Ramos (cell line): ENCODE measurements at regions not wholly inside any gene's neighbourhood (a gene's known extent, or its start where the extent isn't known, plus 50 kb on each side); places are given as distances from the start of the nearest gene placed in this dataset.

Experiments
- in situ Hi-C: fragments of 300-500 bp; cut with MboI; formaldehyde crosslinking; loops from one replicate; pipeline ENCODE4 v1.14.3; 2022; ENCODE audit warnings: low sequenced_read_pairs; ENCODE audit not compliant: unreplicated experiment

- in situ Hi-C loops: no loop called here
Measured at GRCh38 chr16:86663685-86664521, 85.6 kb downstream of the FOXL1 start.

DNA sequence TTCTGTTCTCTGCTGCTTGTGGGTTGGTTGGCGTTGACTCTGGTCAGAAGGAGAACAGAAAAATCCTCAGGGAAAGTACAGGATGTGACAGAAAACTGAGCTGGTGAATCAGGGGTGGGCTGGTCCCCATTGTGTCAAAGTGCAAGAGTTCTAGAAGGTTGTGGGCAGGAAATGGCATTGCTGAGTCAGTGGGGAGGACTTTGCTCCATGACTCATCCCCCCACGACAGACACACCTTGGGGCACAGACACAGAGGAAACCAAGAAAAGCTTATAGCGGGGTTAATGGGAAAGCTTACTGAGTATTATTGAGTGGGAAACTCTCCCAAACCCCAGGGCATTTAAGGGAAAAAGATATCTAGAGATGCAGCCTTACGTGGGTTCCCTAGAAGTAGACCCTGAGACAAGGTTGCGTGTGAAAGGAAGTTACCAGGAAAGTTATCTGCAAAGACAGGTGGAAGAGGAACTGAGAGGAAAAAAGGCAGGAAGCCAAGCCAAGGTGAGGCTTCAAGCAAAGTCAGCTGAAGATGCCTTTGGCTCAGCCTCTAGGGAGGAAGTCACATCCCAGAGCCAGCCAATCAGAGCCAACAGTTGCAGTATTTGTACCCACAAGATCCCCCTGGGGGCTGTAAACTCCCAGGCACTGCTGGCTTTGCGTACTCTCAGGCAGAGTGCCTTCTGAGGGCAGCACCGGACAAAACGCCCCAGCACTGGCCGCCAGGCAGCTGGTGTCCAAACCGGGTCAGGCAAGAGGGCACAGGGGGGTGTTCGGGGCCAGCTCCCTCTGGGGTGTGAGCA lies 86.4 kb downstream of the FOXL1 start:
- in situ Hi-C loops: no loop called here

DNA sequence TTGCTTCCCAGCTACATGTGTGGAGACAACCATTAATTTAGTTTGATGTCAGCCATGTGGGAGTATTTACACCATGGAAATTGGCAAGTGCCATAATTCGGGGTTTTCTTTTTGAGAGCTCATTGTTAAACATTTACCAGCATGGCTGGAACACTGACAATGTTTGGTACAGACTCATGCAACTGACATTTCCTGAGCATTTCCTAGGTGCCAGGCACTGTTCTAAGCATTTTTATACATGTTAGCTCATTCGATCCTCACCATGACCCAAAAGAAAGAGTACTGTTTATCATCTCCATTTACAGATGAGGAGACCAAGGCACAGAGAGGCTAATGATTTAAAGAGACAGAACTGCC lies 86.9 kb downstream of the FOXL1 start:
- in situ Hi-C loops: no loop called here

DNA sequence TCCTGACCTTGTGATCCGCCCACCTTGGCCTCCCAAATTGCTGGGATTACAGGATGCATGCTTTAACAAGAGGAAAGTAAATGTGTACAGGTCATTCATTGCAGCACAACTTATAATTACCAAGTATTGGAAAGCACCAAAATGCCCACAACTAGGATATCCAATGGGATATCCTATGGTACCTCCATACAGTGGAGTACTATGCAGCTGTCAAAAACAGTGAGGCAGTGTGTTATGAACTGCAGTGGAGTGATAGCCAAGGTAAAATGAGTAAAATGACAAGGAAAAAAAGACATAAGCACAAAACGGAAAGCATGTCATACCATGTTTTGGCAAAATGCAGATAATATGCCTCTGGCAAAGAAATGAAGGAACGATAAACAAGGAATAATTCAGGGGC lies 87.6 kb downstream of the FOXL1 start:
- in situ Hi-C loops: no loop called here

GRCh38 chr16:86667035-86667434 lies 88.7 kb downstream of the FOXL1 start:
- in situ Hi-C loops: no loop called here

GRCh38 chr16:86668136-86668910 lies 90.0 kb downstream of the FOXL1 start:
- in situ Hi-C loops: no loop called here

DNA sequence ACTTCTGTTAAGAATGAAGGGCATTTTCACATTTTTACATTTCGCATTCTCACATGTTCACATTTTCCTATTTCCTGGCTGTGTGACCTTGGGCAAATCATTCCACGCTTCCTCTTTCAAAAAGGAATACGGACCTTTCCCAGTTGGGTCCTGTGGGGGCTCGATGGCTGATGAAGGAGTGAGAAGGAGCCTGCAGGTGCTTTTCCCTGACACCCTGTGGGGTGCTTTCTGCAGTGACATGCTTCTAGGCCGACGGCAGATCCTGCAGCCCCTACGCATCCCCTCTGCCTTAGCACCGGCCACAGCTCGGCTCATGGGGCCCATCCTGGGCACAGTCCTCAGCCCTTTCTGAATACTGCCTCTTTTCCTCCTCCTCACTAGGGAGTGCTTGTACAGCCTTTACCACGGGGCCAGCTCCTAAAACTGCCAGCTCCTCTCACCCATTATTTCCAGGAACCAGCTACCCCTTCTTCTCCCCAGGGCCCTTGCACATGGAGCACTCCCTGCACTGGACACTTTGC lies 91.0 kb downstream of the FOXL1 start:
- in situ Hi-C loops: no loop called here

DNA sequence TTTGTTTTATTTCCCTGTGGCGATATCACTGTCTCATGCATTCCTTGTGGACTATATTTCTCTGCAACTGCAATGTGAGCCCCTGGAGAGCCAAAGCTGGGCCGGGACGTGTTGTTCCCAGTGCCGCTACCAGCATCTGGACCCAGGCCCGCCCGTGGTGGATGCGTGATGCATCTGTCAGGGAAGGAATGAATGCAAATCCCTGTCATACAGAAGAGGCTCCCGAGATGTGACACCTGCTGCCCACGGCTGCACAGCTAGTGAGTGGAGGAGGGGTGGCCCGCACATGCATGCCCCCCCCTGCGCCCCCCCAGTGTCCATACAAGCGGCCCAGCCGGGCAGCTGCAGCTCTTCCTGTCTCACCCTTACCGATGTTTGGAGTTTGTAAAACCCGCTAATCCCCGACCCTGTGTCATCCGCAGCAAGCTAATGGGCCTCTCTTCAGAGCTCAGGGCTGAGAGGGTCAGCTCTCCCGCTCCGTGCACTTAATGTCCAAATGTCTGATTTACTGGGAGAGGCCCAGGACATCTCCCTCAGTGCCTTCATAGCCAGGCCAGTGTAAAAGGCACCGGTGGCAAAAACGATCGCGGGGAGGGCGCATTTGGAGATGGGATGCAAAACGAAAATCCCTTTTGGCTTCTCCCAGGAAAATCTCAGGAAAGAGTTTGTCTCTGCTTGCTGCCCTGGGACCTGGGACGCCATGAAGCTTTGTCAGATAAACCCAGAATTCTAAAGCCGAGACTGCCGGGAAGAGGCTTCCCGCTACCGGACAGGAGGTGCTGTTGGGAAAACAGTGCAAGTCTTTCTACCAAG lies 91.8 kb downstream of the FOXL1 start:
- in situ Hi-C loops: no loop called here

DNA sequence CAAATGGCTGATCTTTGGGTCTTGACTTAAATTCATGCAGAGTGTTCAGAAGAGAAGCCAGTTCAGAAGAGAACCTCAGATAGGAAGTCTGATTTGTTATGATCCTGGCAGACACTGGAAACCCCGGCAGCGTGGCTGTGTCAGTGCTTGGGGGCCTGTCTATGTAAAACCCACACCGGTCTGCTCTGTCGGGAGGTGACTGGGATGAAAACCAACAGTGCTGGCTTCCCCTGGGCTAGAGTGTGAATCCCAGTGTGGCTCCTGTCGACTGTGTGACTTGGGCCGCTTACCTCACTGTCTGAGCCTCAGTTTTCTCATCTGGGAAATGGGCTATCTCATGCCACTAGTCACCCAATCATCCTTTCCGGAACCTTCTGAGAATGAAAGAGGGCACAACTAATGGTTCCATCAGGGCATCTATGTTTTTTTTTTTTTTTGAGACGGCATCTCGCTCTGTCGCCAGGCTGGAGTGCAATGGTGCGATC lies 92.4 kb downstream of the FOXL1 start:
- in situ Hi-C loops: no loop called here

DNA sequence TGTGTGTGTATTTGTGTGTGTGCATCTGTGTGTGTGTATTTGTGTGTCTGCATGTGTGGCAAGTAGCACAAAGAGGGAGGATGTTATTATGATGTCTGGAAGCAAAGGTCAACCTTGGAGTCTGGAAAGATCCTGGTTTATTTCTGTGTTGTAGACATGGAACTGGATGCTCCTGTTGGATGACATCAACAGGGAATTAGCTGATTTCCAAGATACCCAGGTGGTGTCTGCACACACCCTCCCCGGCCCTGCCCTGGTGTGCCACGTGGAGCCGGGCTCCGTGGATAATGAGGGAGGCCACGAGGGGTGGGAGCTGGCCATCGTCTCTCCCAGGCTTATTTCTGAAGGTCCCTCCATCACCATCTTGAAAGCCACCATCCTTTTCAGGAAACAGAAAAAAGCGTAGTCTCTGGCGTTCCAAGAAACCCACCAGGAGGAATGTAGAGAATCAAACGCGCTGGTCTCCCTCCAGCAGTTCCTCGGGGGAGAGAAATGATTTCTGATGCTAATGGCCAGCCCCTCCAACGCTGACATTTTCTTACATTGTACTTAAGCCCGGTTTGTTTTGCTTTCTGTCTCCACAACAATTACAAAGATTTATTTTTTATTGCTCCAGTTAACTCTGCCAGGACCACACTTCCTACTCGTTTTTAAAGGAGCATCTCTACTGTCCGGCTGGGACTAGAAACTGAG lies 93.3 kb downstream of the FOXL1 start:
- in situ Hi-C loops: no loop called here

DNA sequence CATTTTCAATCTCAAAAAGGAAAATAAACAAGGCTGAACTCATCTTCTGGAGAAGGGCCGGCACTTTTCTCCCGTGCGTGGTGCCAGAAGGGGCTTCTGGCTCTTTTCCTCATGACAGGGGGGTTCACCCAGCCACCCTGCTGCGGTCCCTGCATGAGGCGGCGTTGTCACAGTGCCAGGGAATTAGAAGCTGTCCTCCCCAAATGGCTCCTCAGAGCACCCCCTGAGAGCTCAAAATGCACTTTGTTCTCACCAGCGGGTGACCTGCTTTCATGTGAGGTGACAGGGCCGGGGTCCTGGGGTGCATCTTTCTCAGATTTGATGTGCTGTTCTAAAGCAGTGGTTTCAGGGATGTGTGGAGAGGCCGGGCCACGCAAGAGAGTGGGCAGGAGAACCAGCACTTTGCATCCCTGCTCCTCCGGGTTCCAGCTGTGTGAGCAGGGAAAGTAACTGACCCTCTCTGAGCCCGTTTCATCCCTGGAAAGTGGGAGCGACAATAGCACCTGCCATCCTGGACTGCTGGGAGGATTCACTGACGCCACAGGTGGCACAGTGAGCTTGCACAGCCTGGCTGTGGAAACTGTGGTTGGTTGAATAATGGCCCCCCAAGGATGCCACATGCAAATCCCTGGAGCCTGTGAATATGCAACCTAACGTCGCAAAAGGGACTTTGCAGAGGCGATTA lies 94.0 kb downstream of the FOXL1 start:
- in situ Hi-C loops: no loop called here

DNA sequence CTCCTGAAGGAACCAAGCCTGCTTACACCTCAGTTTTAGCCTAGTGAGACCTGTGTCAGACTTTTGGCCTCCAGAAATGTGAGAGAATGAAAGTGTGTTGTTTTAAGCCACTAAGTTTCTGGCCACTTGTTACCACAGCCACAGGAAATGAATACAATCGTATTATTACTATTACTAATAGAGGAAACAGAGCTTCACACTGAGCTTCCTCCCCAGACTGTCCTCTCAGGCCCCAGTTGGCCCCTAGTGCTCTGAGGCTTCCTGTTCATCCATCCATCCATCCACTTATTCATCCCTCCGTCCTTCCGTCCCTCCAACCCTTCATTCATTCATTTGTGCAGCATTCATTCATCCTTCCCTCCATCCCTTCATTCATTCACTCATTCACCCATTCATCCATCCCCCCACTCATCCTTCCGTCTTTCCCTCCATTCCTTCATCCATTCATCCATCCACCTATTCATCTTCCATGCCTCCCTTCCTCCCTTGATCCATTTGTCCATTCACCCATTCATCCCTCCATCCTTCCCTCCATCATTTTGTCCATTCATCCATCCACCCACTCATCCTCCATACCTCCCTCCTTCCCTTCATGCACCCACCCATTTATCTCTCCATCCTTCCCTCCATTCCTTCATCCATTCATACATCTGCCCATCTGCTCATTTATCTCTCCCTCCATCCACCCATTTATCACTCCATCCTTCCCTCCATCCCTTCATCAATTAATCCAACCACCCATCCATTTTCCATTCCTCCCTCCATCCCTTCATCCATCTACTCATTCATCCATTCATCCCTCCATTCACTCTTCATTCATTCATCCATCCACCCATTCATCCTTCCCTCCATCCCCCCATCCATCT lies 95.0 kb downstream of the FOXL1 start:
- in situ Hi-C loops: no loop called here

GRCh38 chr16:86673956-86674453 lies 95.7 kb downstream of the FOXL1 start:
- in situ Hi-C loops: no loop called here

DNA sequence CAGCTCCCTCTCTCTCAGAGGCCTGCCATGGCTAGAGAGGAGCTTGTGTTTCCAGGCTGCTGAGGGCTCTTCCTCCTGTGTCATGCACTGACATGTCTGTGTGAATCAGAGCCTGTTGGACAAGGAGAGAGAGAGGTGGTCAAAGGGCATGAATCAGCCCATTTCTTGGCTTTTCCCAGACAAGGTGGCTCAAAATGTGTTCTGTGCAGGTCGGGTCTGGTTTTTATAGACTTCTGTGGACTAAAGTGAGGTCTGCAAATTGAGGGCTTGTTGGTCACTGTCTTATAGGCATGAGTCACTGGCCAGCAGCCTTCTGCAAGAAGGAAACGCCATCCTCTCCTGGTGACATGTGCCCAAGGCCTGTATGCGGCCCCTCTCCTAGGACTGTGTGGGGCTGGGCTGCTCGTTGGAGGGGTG lies 97.9 kb downstream of the FOXL1 start:
- in situ Hi-C loops: no loop called here

DNA sequence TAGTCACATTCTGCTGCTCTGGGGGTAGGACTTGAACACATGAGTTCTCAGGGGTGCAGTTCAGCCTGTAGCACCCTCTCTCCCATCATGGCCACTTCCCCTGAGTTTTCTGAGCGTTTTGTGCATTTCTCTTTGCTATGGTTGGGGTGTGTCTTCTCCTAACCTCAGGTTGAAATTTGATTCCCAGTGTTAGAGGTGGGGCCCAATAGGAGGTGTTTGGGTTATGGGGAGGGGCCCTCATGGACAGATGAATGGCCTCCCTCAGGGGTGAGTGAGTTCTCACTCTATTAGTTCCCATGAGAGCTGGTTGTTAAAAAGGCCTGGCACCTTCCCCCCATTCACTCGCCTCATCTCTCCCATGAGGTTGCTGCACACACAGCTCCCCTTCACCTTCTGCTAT lies 101.1 kb downstream of the FOXL1 start:
- in situ Hi-C loops: no loop called here

DNA sequence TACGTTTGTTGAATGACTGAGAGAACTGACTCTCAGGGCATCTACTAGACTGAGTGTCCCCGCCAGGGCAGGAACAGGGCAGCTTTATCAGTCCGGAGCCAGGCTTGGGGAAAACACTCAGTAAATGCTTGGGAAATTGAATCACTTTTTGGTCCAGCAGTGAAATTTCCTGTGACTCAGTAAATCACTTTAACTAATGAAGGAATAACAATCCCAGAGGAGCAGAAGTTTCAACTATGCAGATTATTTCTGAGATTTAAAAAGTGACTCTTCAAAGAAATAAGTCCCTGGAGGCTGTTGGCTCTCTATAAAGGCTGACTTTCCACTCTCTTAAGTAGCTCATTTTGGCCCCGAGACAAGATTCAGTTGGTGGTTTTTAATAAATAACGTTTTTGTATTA lies 101.8 kb downstream of the FOXL1 start:
- in situ Hi-C loops: no loop called here

DNA sequence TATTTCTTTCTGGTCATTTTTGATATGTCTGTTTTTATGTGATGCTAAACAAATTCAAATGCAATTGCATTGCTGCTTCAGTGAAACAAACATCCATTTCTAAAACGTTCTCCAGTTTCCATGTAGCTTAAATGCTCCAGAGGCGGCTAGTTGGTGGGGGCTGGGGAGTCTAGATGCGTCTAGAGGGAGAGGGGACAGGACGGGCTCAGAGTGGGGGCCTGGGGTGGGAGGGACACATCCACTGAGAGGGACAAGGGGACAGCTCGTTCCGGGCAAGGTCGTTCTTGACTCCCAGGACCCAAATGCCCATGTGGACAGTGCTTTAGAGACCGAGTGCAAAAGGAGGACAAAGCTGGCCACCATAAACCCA lies 102.3 kb downstream of the FOXL1 start:
- in situ Hi-C loops: no loop called here
